ENCODE measurements at regions not wholly inside any gene's neighbourhood (a gene's known extent, or its start where the extent isn't known, plus 50 kb on each side); places are given as distances from the start of the nearest gene placed in this dataset.

DNA sequence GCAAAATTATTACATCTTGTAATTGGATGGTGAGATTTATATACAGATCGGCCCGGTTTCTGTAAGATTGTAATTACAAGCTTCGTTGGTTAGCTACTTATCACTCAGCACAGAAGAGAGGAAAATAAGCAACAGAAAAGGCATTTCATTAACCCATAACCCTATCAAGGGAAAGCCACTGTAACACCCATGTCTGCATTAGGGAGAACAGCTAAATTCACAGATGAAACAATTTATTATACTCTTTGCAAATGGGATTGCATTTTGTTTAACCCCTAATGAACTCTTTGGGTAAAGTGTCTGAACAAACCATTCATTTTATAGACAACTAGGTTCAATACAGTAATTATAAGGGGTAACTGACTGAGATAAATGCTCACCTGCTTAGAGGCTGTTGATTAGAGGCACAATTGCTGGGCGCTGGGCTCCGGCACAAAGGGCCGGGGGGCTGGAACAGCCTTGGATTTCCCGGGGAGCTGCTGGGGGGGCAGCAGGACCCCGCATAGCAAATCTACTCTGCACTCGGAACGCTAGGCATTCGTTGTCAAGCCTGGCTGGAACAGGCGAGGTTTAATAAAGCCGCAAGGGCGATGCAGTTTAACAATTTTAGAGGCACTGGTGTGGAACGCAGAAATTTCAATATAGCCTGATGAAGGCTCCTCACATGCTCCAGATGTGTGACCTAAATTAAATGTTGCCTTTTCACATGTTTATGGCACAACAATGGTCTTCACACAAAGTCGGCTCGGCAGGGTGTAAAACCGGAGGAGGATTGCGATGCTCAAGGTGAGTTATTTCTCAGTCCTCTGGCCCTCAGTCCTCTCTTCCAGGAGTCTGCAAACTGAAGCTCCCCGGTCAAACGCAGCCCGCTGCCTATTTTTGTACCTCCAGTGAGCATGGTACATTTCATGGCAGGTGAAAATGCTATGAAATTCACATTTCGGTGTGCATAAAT lies 134.0 kb upstream of the IRX6 start:
- TF ChIP-seq POLR2AphosphoS5 (IDR thresholded peaks at IDR 0.05; ENCODE audit: borderline replicate concordance, low read depth, low read length) (no peak), EZH2 (IDR thresholded peaks at IDR 0.05) (no peak), FOXP2 (optimal IDR thresholded peaks at IDR 0.05; ENCODE audit: control extremely low read depth, extremely low read length, insufficient read depth) (no peak)
